ENCODE measurements at regions not wholly inside any gene's neighbourhood (a gene's known extent, or its start where the extent isn't known, plus 50 kb on each side); places are given as distances from the start of the nearest gene placed in this dataset.
A peak's percentile ranks its signal among the peaks of the same experiment; 100 is the strongest.

DNA sequence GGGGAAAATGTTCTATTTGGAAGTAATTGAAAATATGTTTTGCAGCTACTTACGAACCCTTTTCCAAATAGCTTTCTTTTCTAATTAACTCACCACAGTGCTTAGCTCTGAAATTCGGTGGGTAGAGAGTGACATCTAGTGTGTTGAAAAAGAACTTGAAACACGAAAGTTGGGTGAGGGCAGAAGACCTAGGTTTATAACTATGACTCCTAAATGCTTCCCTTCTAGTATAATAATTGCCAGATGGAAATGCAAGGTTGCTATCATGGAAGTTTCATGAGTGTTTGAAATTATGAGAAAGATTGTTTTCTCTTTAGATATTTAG lies 77.3 kb upstream of the NOCT start:
- TF ChIP-seq EP300 (IDR thresholded peaks at IDR 0.05) (no peak), POLR2A (IDR thresholded peaks at IDR 0.05; ENCODE audit: low read depth) (no peak)
- TF ChIP-seq, protein P1, sequence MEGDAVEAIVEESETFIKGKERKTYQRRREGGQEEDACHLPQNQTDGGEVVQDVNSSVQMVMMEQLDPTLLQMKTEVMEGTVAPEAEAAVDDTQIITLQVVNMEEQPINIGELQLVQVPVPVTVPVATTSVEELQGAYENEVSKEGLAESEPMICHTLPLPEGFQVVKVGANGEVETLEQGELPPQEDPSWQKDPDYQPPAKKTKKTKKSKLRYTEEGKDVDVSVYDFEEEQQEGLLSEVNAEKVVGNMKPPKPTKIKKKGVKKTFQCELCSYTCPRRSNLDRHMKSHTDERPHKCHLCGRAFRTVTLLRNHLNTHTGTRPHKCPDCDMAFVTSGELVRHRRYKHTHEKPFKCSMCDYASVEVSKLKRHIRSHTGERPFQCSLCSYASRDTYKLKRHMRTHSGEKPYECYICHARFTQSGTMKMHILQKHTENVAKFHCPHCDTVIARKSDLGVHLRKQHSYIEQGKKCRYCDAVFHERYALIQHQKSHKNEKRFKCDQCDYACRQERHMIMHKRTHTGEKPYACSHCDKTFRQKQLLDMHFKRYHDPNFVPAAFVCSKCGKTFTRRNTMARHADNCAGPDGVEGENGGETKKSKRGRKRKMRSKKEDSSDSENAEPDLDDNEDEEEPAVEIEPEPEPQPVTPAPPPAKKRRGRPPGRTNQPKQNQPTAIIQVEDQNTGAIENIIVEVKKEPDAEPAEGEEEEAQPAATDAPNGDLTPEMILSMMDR (IDR thresholded peaks at IDR 0.05) = peak; percentile 39 to 52 (median 42)

Measured in esophagus muscularis mucosa (tissue), 4 donors.